GM06990 (cell line): ENCODE measurements at regions not wholly inside any gene's neighbourhood (a gene's known extent, or its start where the extent isn't known, plus 50 kb on each side); places are given as distances from the start of the nearest gene placed in this dataset.

Experiments used
- DNase-seq: peaks from one replicate; pipeline ENCODE4 v3.0.0-alpha.2; 2011; ENCODE audit not compliant: insufficient read length; ENCODE audit errors: extremely low read depth
- H3K27me3 ChIP-seq: replicated peaks from 2 replicates; pipeline ENCODE4 v1.6.0; 2011; ENCODE audit warnings: low read length; ENCODE audit not compliant: control insufficient read depth, insufficient read depth
- H3K36me3 ChIP-seq: 2 replicates; pipeline ENCODE4 v1.5.1; 2011; ENCODE audit warnings: low read length; ENCODE audit not compliant: control insufficient read depth, insufficient read depth
- H3K4me3 ChIP-seq: replicated peaks from 2 replicates; pipeline ENCODE4 v1.5.1; 2011; ENCODE audit warnings: low read depth, mild to moderate bottlenecking, control low read depth, low read length
- CTCF ChIP-seq: IDR thresholded peaks from 2 replicates; pipeline ENCODE4 v1.5.1; 2011; ENCODE audit warnings: low read length, control low read depth, mild to moderate bottlenecking, inconsistent platforms; ENCODE audit not compliant: insufficient read depth, poor library complexity, severe bottlenecking

- Histone ChIP-seq H3K27me3 (peaks cover 4% of the 10 kb centered on the region; the same call in 1 of the 2 replicates), H3K4me3 (no peak overlapping the region), H3K36me3 (no peaks in the 10 kb centered on the region)
- DNase-seq: no peak
- no peak for TF ChIP-seq CTCF
These were observed 140.4 kb downstream of the ENGASE start for GRCh38 chr17:79214940-79215604.

- Histone ChIP-seq H3K4me3 (no peak overlapping the region), H3K27me3 (peaks cover 4% of the 10 kb centered on the region; the same call in 1 of the 2 replicates), H3K36me3 (no peaks in the 10 kb centered on the region)
- DNase-seq: no peak
- no peak for TF ChIP-seq CTCF
These were observed 139.8 kb downstream of the ENGASE start for GRCh38 chr17:79214459-79214858.

GRCh38 chr17:79213305-79213704 lies 138.7 kb downstream of the ENGASE start:
- H3K36me3 ChIP-seq: no peaks in the 10 kb centered on the region
- no peak for TF ChIP-seq CTCF
- peaks cover 5% of the 10 kb centered on the region; the same call in 1 of the 2 replicates for H3K27me3 ChIP-seq
- DNase-seq: no peak
- no peak overlapping the region for H3K4me3 ChIP-seq

- TF ChIP-seq CTCF: no peak
- Histone ChIP-seq H3K4me3 (no peak overlapping the region), H3K27me3 (peaks cover 5% of the 10 kb centered on the region; the same call in 1 of the 2 replicates), H3K36me3 (no peaks in the 10 kb centered on the region)
- DNase-seq: no peak
These were observed 137.8 kb downstream of the ENGASE start for GRCh38 chr17:79212149-79213087.

GRCh38 chr17:79211061-79211770 lies 136.6 kb downstream of the ENGASE start:
- no peak for DNase-seq
- no peak for TF ChIP-seq CTCF
- Histone ChIP-seq H3K4me3 (no peak overlapping the region), H3K27me3 (peaks cover 5% of the 10 kb centered on the region; the same call in 1 of the 2 replicates), H3K36me3 (no peaks in the 10 kb centered on the region)
